C4-2B (cell line): ENCODE measurements at regions not wholly inside any gene's neighbourhood (a gene's known extent, or its start where the extent isn't known, plus 50 kb on each side); places are given as distances from the start of the nearest gene placed in this dataset.

Source experiments
- H3K27ac ChIP-seq: fragments of 450-650 bp; 2 replicates; pipeline ENCODE4 v1.5.1; 2017
- CTCF ChIP-seq: fragments of 450-650 bp; conservative IDR thresholded peaks from 2 replicates; pipeline ENCODE4 v1.5.1; 2017; ENCODE audit warnings: mild to moderate bottlenecking
- ZFX ChIP-seq: fragments of 450-650 bp; IDR thresholded peaks from 2 replicates; pipeline ENCODE4 v1.6.1; 2017

- no peak overlapping the region for H3K27ac ChIP-seq
- no peak for TF ChIP-seq CTCF
- TF ChIP-seq ZFX, result no peak
Observed at GRCh38 chr6:104484191-104484590, 375.5 kb downstream of the HACE1 start.

- no peak overlapping the region for H3K27ac ChIP-seq
- TF ChIP-seq CTCF, result peak; percentile 80
- TF ChIP-seq ZFX, result no peak
Observed at GRCh38 chr6:104483225-104483834, 376.4 kb downstream of the HACE1 start.

- TF ChIP-seq CTCF, result no peak
- no peak for TF ChIP-seq ZFX
- no peak overlapping the region for H3K27ac ChIP-seq
Observed at GRCh38 chr6:104477569-104477968, 382.1 kb downstream of the HACE1 start.

GRCh38 chr6:104473021-104473429 lies 386.7 kb downstream of the HACE1 start:
- TF ChIP-seq CTCF, result no peak
- TF ChIP-seq ZFX, result no peak
- no peak overlapping the region for H3K27ac ChIP-seq

GRCh38 chr6:104472021-104472901 lies 387.5 kb downstream of the HACE1 start:
- no peak overlapping the region for H3K27ac ChIP-seq

GRCh38 chr6:104466306-104466705 lies 393.4 kb downstream of the HACE1 start:
- no peak overlapping the region for H3K27ac ChIP-seq
- TF ChIP-seq ZFX (no peak), CTCF (no peak)

More at GRCh38 chr6:104472021-104472901, 387.5 kb downstream of the HACE1 start:
- TF ChIP-seq CTCF (no peak), ZFX (no peak)
